Keratinocyte (primary cell): ENCODE measurements at regions not wholly inside any gene's neighbourhood (a gene's known extent, or its start where the extent isn't known, plus 50 kb on each side); places are given as distances from the start of the nearest gene placed in this dataset.

Experiments
- DNase-seq: peaks from one replicate; pipeline ENCODE4 v3.0.0-alpha.2; 2011; ENCODE audit warnings: low read depth, missing footprints, low spot score
- FAIRE-seq: peaks from 2 replicates; lab custom pipeline; 2011; peaks lifted over from hg19 to GRCh38; lab: Jason Lieb, UNC
- H2AFZ ChIP-seq: 2 replicates; pipeline ENCODE4 v1.6.0; 2012; ENCODE audit warnings: low read length, control low read depth, inconsistent platforms; ENCODE audit not compliant: control insufficient read depth
- H3K27ac ChIP-seq: 2 replicates; pipeline ENCODE4 v1.5.1; 2011; ENCODE audit warnings: low read length; ENCODE audit not compliant: control insufficient read depth, insufficient read depth
- H3K27me3 ChIP-seq: 3 replicates; pipeline ENCODE4 v1.6.0; 2011; ENCODE audit warnings: low read length; ENCODE audit not compliant: control insufficient read depth, insufficient read depth; ENCODE audit errors: extremely low read depth
- H3K36me3 ChIP-seq, 2 experiments: 2 replicates in 1 of 2; 3 replicates in 1 of 2; pipeline ENCODE4 v1.5.1; 2011; ENCODE audit warnings: low read length in 2 of 2, mild to moderate bottlenecking in 1 of 2; ENCODE audit not compliant: control insufficient read depth in 2 of 2, insufficient read depth in 2 of 2; ENCODE audit errors: extremely low read depth in 1 of 2
- H3K4me1 ChIP-seq: 3 replicates; pipeline ENCODE4 v1.5.1; 2011; ENCODE audit warnings: low read length; ENCODE audit not compliant: control insufficient read depth, insufficient read depth; ENCODE audit errors: extremely low read depth
- H3K4me2 ChIP-seq: 3 replicates; pipeline ENCODE4 v1.6.0; 2011; ENCODE audit warnings: low read depth, low read length; ENCODE audit not compliant: control insufficient read depth, insufficient read depth; ENCODE audit errors: extremely low read depth
- H3K4me3 ChIP-seq, 3 experiments: fragments of 200-600 bp in 1 of 3; sonication (generic) in 1 of 3; 2 replicates in 2 of 3; 3 replicates in 1 of 3; pipeline ENCODE4 v1.5.1; 2011 to 2016; ENCODE audit warnings: low read length in 3 of 3, mild to moderate bottlenecking in 3 of 3, control low read depth in 2 of 3, inconsistent platforms in 1 of 3, low read depth in 1 of 3, mixed read lengths in 1 of 3, mixed run types in 1 of 3, moderate library complexity in 1 of 3; ENCODE audit not compliant: control insufficient read depth in 2 of 3, insufficient read depth in 2 of 3; ENCODE audit errors: extremely low read depth in 1 of 3
- H3K79me2 ChIP-seq: 2 replicates; pipeline ENCODE4 v1.6.0; 2012; ENCODE audit warnings: low read length; ENCODE audit not compliant: control insufficient read depth, insufficient read depth
- H3K9ac ChIP-seq: 3 replicates; pipeline ENCODE4 v1.6.0; 2011; ENCODE audit warnings: low read length; ENCODE audit not compliant: control insufficient read depth, insufficient read depth; ENCODE audit errors: extremely low read depth
- H3K9me1 ChIP-seq: 3 replicates; pipeline ENCODE4 v1.6.0; 2011; ENCODE audit warnings: low read length; ENCODE audit not compliant: control insufficient read depth, insufficient read depth; ENCODE audit errors: extremely low read depth
- H3K9me3 ChIP-seq: 2 replicates; pipeline ENCODE4 v1.5.1; 2012; ENCODE audit warnings: low read depth, low read length; ENCODE audit not compliant: control insufficient read depth
- H4K20me1 ChIP-seq: 3 replicates; pipeline ENCODE4 v1.6.0; 2011; ENCODE audit warnings: low read length; ENCODE audit not compliant: control insufficient read depth, insufficient read depth; ENCODE audit errors: extremely low read depth
- CTCF ChIP-seq, 3 experiments: IDR thresholded peaks in 1 of 3; conservative IDR thresholded peaks in 1 of 3; optimal IDR thresholded peaks in 1 of 3; 2 replicates in 2 of 3; 3 replicates in 1 of 3; pipeline versions ENCODE3 to v1.5.1; 2011; ENCODE audit warnings: low read length in 3 of 3, mild to moderate bottlenecking in 3 of 3, moderate library complexity in 2 of 3, control low read depth in 1 of 3, inconsistent platforms in 1 of 3; ENCODE audit not compliant: insufficient read depth in 2 of 3; ENCODE audit errors: extremely low read depth in 1 of 3
- EZH2 ChIP-seq: IDR thresholded peaks from one replicate; pipeline ENCODE4 v1.6.1; 2012; ENCODE audit warnings: inconsistent platforms, mild to moderate bottlenecking, low read length, moderate library complexity
- dilution Hi-C: fragments of 300-500 bp; cut with MboI; formaldehyde crosslinking; loops from one replicate; pipeline ENCODE4 v1.7.0; 2020; ENCODE audit warnings: low sequenced_read_pairs; ENCODE audit not compliant: extremely low pct_ligation_motif_present

GRCh38 chr10:123943307-123943706, 51.7 kb upstream of the CPXM2 start:
- no peak overlapping the region for H3K4me3 ChIP-seq
- no peak for DNase-seq
- no peaks in the 10 kb centered on the region for H3K4me1 ChIP-seq
- no peaks in the 10 kb centered on the region for H3K9me1 ChIP-seq
- no peaks in the 10 kb centered on the region for H4K20me1 ChIP-seq
- H3K79me2 ChIP-seq = no peaks in the 10 kb centered on the region
- no peak overlapping the region for H2AFZ ChIP-seq
- no peaks in the 10 kb centered on the region for H3K36me3 ChIP-seq
- no peak for TF ChIP-seq CTCF (optimal IDR thresholded peaks at IDR 0.05 in 1 of 3, IDR thresholded peaks at IDR 0.05 in 1 of 3, conservative IDR thresholded peaks at IDR 0.05 in 1 of 3; ENCODE audit: extremely low read depth in 1 of 3, insufficient read depth in 2 of 3, low read length in 3 of 3)
- no peak for TF ChIP-seq EZH2
- no peaks in the 10 kb centered on the region for H3K27me3 ChIP-seq
- no peak overlapping the region for H3K4me2 ChIP-seq
- dilution Hi-C loops = no loop called here
- no peak for FAIRE-seq
- H3K27ac ChIP-seq = no peak overlapping the region
- no peak overlapping the region for H3K9ac ChIP-seq
- H3K9me3 ChIP-seq = no peaks in the 10 kb centered on the region

GRCh38 chr10:123942114-123942861, 50.7 kb upstream of the CPXM2 start:
- TF ChIP-seq EZH2 (no peak), CTCF (optimal IDR thresholded peaks at IDR 0.05 in 1 of 3, IDR thresholded peaks at IDR 0.05 in 1 of 3, conservative IDR thresholded peaks at IDR 0.05 in 1 of 3; ENCODE audit: extremely low read depth in 1 of 3, insufficient read depth in 2 of 3, low read length in 3 of 3) (no peak)
- Histone ChIP-seq H3K27ac (no peak overlapping the region), H3K9ac (no peak overlapping the region), H3K9me3 (no peaks in the 10 kb centered on the region), H3K9me1 (no peaks in the 10 kb centered on the region), H3K4me2 (no peak overlapping the region), H3K36me3 (no peaks in the 10 kb centered on the region), H3K27me3 (no peaks in the 10 kb centered on the region), H4K20me1 (no peaks in the 10 kb centered on the region), H3K4me3 (no peak overlapping the region), H3K79me2 (no peaks in the 10 kb centered on the region), H2AFZ (no peak overlapping the region), H3K4me1 (no peaks in the 10 kb centered on the region)
- DNase-seq = no peak
- no peak for FAIRE-seq
- dilution Hi-C loops = no loop called here
